ENCODE measurements at regions not wholly inside any gene's neighbourhood (a gene's known extent, or its start where the extent isn't known, plus 50 kb on each side); places are given as distances from the start of the nearest gene placed in this dataset.

GRCh38 chr9:117860849-117861248 lies 156.6 kb downstream of the TLR4 start:
- no peak for DNase-seq (ENCODE audit: low read depth in 2 of 2)

DNA sequence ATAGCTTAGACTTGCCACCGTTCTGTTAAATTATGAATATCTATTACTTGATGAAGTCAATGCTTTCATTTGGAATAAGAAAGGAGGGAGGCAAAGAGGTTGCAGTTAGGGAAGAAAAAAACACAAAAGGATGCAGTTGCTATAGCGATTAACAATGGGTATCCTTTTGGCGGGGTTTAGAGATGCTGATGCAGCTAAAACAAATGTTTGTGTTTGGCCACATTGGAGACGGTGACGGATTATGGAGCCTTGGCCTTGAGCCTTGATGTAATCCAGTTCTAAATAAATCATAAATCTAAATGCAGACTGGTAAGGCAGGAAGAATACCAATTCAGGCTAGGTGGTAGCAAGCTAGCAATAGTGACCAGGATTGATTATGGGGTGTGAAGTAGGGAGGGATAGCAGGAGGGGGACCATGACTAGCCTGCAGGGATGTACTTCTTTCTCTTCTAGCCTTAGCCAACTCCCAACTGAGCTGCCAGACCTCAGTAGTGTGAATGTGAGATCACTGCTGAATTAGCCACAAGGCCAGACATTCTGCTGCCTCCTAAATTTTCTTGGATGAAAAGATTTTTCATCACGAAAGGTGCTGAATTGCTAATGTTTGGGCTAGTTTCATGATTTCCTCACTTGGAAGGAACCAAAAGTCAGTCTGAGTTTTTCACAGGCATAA lies 160.3 kb downstream of the TLR4 start:
- DNase-seq (ENCODE audit: low read depth in 2 of 2): no peak

- DNase-seq (ENCODE audit: low read depth in 2 of 2): no peak
Measured at GRCh38 chr9:117868594-117868993, 164.4 kb downstream of the TLR4 start.

DNA sequence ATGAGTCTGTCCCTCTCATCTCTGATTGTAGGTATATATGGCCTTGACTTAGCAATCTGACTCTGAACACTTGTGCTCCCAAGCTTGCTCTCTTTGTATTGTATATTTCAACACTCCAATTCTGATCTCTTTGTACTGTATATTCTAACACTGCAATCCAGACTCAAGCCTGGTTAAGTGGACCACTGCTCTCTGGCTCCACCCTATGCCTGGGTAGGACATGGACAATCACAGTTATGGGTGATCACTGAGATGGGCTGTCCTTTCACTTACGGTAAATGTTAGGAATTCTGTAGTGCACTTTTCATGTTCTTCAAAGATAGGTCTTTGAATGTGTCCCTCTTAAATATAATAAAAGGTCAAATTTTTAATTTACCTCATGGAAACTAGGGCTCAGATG lies 165.1 kb downstream of the TLR4 start:
- DNase-seq (ENCODE audit: low read depth in 2 of 2): no peak

GRCh38 chr9:117869712-117870111 lies 165.5 kb downstream of the TLR4 start:
- no peak for DNase-seq (ENCODE audit: low read depth in 2 of 2)

GRCh38 chr9:117873664-117874063 lies 169.5 kb downstream of the TLR4 start:
- DNase-seq (ENCODE audit: low read depth in 2 of 2): no peak

DNA sequence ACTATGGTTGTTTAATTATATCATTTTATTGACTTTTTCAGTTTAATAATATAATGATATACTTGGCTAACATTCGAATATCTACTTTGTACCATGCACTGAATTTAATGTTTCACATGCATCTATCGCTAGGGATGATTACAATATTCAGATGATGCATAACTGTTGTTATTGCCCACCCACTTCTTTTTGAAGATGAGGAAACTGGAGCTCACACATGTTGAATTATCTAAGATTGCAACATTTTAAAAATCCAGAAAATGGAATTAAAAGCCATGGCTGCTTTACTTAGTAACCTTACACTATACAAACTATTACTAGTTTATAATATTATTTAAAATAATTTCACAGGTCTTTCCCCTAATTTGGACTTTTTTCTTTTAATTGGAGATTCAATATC lies 171.7 kb downstream of the TLR4 start:
- no peak for DNase-seq (ENCODE audit: low read depth in 2 of 2)

DNA sequence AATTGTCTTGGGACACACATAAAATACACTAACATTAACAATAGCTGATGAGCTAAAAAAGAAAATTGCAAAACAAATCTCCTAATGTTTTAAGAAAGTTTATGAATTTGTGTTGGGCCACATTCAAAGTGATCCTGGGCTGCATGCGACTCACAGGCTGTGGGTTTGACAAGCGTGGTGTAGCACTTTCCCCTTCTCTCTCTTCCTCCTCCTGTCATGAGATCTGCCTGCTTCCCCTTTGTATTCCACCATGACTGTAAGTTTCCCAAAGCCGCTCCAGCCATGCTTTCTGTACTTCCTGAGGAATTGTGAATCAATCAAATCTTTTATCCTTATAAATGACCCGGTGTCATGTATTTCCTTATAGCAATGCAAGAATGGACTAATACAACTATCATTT lies 178.0 kb downstream of the TLR4 start:
- no peak for DNase-seq (ENCODE audit: low read depth in 2 of 2)

- DNase-seq (ENCODE audit: low read depth in 2 of 2): no peak
Measured at GRCh38 chr9:117886616-117887015, 182.4 kb downstream of the TLR4 start.

- DNase-seq (ENCODE audit: low read depth in 2 of 2): no peak
Measured at GRCh38 chr9:117887383-117887782, 183.2 kb downstream of the TLR4 start.

DNA sequence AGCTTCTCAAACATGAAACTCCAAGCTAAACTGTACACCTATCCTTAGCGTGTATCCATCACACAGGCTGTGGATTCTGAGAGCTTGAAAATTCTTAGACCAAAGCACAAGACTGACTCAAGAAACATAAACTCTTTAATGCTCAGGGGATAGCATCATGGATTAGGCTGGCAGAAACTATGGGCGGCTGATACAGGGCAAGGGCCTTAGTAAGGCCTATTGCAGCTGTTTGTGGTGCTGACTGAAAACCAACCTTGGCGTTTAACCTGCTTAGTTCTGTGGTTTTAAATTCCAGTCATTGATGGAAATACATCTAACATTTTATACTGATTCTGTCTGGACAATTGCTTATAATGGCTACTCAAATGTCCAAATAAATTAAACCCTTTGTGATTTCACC lies 183.7 kb downstream of the TLR4 start:
- DNase-seq (ENCODE audit: low read depth in 2 of 2): no peak

- DNase-seq (ENCODE audit: low read depth in 2 of 2): no peak
Measured at GRCh38 chr9:117903453-117903852, 199.2 kb downstream of the TLR4 start.

DNA sequence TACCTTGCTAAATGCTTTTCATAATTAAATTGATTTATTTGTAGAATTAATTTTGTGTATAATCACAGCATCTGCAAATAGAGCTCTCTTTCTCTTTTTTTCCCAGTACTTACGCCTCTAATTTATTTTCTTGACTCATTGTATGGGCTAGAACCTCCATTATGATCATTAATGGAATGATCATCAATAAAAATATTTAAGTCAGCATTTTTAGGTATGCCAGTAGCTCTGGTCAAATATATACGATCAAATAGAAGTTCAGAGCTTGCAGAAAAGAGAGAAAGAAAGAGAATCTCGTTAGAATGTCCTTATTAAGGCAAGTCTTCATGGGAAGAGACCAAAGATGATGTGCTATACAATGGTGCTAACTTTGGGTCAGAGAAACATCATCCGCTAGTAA lies 202.6 kb downstream of the TLR4 start:
- no peak for DNase-seq (ENCODE audit: low read depth in 2 of 2)

DNA sequence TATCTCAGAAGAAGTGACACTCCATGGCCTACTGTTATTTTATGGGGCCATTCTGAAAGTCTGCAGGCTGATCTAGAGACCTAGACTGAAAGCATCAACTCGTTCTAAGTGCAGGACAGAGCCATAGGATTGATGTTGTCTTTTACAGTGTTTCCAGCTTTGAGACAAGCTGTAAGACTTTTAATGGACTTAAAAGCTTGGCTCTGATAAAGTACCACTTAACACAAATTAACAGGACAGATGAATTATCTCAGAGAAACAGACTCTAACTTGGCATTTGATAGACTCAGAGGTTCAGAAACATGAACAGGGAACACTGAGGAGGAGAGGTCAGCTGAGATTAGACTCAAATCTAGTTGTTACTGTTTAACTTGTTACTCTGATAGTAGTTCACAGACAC lies 203.2 kb downstream of the TLR4 start:
- DNase-seq (ENCODE audit: low read depth in 2 of 2): no peak

- no peak for DNase-seq (ENCODE audit: low read depth in 2 of 2)
Measured at GRCh38 chr9:117916291-117916690, 212.1 kb downstream of the TLR4 start.

GRCh38 chr9:117917873-117918272 lies 213.7 kb downstream of the TLR4 start:
- DNase-seq (ENCODE audit: low read depth in 2 of 2): no peak

GRCh38 chr9:117919538-117919937 lies 215.3 kb downstream of the TLR4 start:
- no peak for DNase-seq (ENCODE audit: low read depth in 2 of 2)

GRCh38 chr9:117926031-117926658 lies 221.9 kb downstream of the TLR4 start:
- no peak for DNase-seq (ENCODE audit: low read depth in 2 of 2)

GRCh38 chr9:117927354-117927753 lies 223.2 kb downstream of the TLR4 start:
- no peak for DNase-seq (ENCODE audit: low read depth in 2 of 2)

DNA sequence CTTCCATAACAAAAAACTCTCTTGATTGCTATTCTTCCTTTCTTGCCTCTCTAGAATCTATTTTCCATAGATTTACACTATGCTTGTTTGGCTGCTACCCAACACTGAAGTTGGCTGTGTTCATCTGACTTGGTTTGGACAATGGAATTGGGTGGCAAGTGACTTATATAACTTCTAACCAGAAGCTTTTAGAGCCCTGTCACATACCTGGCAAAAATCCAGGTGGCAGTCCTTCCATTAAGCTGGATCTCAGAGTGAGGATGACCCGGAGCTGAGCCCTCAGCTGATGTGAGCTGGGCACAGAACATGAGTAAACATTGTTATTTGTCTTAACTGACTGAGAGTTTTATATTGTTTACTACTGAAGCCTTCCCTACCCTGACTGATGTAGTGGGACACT lies 225.7 kb downstream of the TLR4 start:
- no peak for DNase-seq (ENCODE audit: low read depth in 2 of 2)

- DNase-seq (ENCODE audit: low read depth in 2 of 2): no peak
Measured at GRCh38 chr9:117932585-117932984, 228.4 kb downstream of the TLR4 start.

DNA sequence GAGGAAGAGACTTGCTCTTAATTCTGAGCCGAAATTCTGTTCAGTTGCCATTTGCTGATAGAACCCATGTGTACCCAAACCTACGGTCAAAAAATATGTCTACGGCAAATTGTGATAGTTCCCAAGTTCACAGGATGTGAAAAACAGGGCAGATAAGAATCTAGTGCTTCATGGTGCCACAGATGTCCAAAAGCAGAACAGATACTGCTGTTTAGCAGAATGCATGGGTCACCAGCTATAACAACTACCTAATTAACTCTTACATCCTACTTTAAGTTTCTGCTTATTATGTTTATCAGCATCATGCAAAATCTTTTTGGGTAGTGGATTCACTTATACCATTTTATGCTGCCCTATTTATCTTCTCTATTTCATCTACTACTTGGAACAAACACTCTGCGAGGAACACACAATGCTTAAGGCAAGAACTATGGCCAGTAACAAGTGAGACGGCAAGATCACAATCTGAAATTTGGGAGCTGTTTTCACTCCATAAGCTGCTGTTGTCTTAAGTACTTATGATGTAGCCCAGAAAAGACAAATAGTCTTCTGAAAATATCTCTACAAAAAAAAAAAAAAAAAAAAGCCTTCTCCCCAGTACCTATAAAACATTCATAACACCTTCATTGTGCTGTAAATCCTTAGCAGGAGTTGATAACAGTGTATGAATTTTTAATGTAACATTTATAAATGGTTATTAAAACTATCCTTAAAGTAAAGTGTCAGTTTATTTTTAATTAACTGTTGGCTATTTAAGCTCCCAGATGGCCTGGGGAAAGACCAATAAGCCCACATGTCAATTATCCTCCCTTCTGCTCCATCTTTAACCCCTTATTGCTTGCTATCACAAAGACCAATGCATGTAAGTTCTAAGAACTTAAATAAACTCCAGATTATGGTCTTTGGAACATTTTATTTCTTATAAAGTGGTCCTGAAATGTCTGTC lies 232.3 kb downstream of the TLR4 start:
- no peak for DNase-seq (ENCODE audit: low read depth in 2 of 2)

DNA sequence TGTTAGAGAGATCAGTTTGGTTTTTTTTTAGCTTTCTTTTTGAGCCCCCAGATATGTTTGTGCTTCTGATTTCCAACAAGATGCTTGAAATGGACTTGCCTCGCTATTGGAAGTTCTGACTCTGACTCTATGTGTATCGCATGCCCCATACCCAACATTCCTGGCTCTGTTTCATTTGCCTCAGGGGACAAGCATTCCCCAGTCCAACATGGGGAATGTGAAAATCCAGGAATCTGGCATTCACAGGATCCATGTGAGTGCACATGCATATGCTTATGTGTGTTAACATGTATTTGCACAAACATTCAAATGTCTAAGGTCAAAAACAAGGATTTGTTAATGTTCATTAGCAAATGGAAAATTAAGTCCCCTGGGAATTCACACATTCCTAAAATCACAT lies 233.9 kb downstream of the TLR4 start:
- DNase-seq (ENCODE audit: low read depth in 2 of 2): no peak

Data from stimulated activated CD4-positive, alpha-beta T cell treated with anti-CD3 and anti-CD28 coated beads, Interleukin-4, amount 100 ng/mL, for 48 hours (primary cell).